ENCODE measurements at regions not wholly inside any gene's neighbourhood (a gene's known extent, or its start where the extent isn't known, plus 50 kb on each side); places are given as distances from the start of the nearest gene placed in this dataset.

GRCh38 chr2:145501920-145502319, 982.0 kb upstream of the ZEB2 start:
- no peaks in the 10 kb centered on the region for H3K9me3 ChIP-seq (ENCODE audit: control insufficient read depth in 1 of 2, insufficient read depth in 1 of 2, low read depth in 1 of 2, low read length in 2 of 2)
- H3K79me2 ChIP-seq (ENCODE audit: insufficient read depth, low read length), result no peaks in the 10 kb centered on the region
- no TSS peak for BruUV-seq (replicated peaks)
- no peak overlapping the region for H3K9ac ChIP-seq (ENCODE audit: low read length)
- H3K9me2 ChIP-seq (ENCODE audit: insufficient read depth), result no peaks in the 10 kb centered on the region
- no peak overlapping the region for H2AFZ ChIP-seq (ENCODE audit: low read depth, low read length, poor library complexity, severe bottlenecking)
- intact Hi-C loops (cut with micrococcal nuclease), result no loop called here
- H3K4me1 ChIP-seq (ENCODE audit: control insufficient read depth in 1 of 2, insufficient read depth in 2 of 2, low read length in 2 of 2), result no peaks in the 10 kb centered on the region
- H3K27ac ChIP-seq (ENCODE audit: low read depth, low read length), result no peak overlapping the region
- CTCF ChIA-PET, result no interaction called here
- H3K4me2 ChIP-seq (ENCODE audit: low read length), result no peak overlapping the region
- H3K4me3 ChIP-seq (replicated peaks in 1 of 2; ENCODE audit: low read depth in 1 of 2, low read length in 2 of 2), result no peak overlapping the region
- DNase-seq (ENCODE audit: low read depth, low spot score), result no peak
- ATAC-seq, result no peak
- H4K20me1 ChIP-seq (ENCODE audit: insufficient read depth), result no peaks in the 10 kb centered on the region
- RAD21 ChIA-PET (ENCODE audit: low non-redundant PET in 1 of 2, low total read pairs in 2 of 2, uncharacterized antibody in 2 of 2, unreplicated experiment in 2 of 2), result no interaction called here
- no peaks in the 10 kb centered on the region for H3K36me3 ChIP-seq (ENCODE audit: control insufficient read depth in 1 of 2, insufficient read depth in 2 of 2, low read length in 2 of 2)
- no peaks in the 10 kb centered on the region for H3K27me3 ChIP-seq (ENCODE audit: insufficient read depth, low read length)
- POLR2A ChIA-PET, result no interaction called here
- no peak for TF ChIP-seq SIN3A (IDR thresholded peaks at IDR 0.05; ENCODE audit: low read depth)
- TF ChIP-seq FOSL1 (IDR thresholded peaks at IDR 0.05; ENCODE audit: low read depth), result no peak
- no peak for TF ChIP-seq MAX (IDR thresholded peaks at IDR 0.05)
- TF ChIP-seq SP1 (IDR thresholded peaks at IDR 0.05; ENCODE audit: low read depth), result no peak
- no peak for TF ChIP-seq POLR2A (IDR thresholded peaks at IDR 0.05; ENCODE audit: borderline replicate concordance, extremely low read depth, insufficient read depth, insufficient read length)
- no peak for TF ChIP-seq RAD21 (IDR thresholded peaks at IDR 0.05; ENCODE audit: low read depth)
- TF ChIP-seq TCF7L2 (IDR thresholded peaks at IDR 0.05; ENCODE audit: borderline replicate concordance, extremely low read depth, insufficient read depth, insufficient read length), result no peak
- no peak for TF ChIP-seq EZH2 (IDR thresholded peaks at IDR 0.05)
- no peak for TF ChIP-seq CTCF (IDR thresholded peaks at IDR 0.05 in 2 of 3, conservative IDR thresholded peaks at IDR 0.05 in 1 of 3; ENCODE audit: borderline replicate concordance in 1 of 3, insufficient read depth in 1 of 3, low read depth in 2 of 3, low read length in 2 of 3)
- TF ChIP-seq ZFX (IDR thresholded peaks at IDR 0.05), result no peak
- TF ChIP-seq ZNF274 (IDR thresholded peaks at IDR 0.05; ENCODE audit: low read depth, low read length), result no peak
- no peak for TF ChIP-seq ZBTB33 (IDR thresholded peaks at IDR 0.05; ENCODE audit: extremely low read depth, insufficient replicate concordance, low read length)
- TF ChIP-seq SRF (IDR thresholded peaks at IDR 0.05; ENCODE audit: low read depth), result no peak
- TF ChIP-seq CEBPB (IDR thresholded peaks at IDR 0.05; ENCODE audit: low read depth), result no peak
- no peak for TF ChIP-seq ELF1 (IDR thresholded peaks at IDR 0.05; ENCODE audit: borderline replicate concordance, low read depth)
- no peak for TF ChIP-seq JUND (IDR thresholded peaks at IDR 0.05)
- TF ChIP-seq REST (IDR thresholded peaks at IDR 0.05; ENCODE audit: low read depth), result no peak
- TF ChIP-seq YY1 (IDR thresholded peaks at IDR 0.05; ENCODE audit: extremely low read depth, insufficient replicate concordance, low read depth, low read length), result no peak
- TF ChIP-seq POLR2AphosphoS5 (IDR thresholded peaks at IDR 0.05; ENCODE audit: low read depth, low read length), result no peak
